Breast epithelium (tissue), 4 donors: ENCODE measurements at regions not wholly inside any gene's neighbourhood (a gene's known extent, or its start where the extent isn't known, plus 50 kb on each side); places are given as distances from the start of the nearest gene placed in this dataset.

Source experiments
- DNase-seq, 2 donors: peaks; one replicate each; pipeline ENCODE4 v3.0.0-alpha.2; 2019; ENCODE audit warnings: low spot score in 2 of 2
- H3K27ac ChIP-seq, 2 donors: fragments of 200-600 bp; sonication (generic) in 1 of 2; one replicate each; pipeline ENCODE4 v1.5.1; 2016 to 2019; ENCODE audit warnings: mild to moderate bottlenecking in 1 of 2
- H3K27me3 ChIP-seq, 2 donors: fragments of 200-600 bp; sonication (generic) in 1 of 2; one replicate each; pipeline versions ENCODE4 v1.5.1 to v1.6.0; 2017 to 2019; ENCODE audit warnings: control low read depth in 1 of 2, mild to moderate bottlenecking in 1 of 2
- H3K36me3 ChIP-seq: fragments of 200-600 bp; one replicate; pipeline ENCODE4 v1.5.1; 2019
- H3K4me1 ChIP-seq, 2 donors: fragments of 200-600 bp; sonication (generic); one replicate each; pipeline ENCODE4 v1.5.1; 2016 to 2019; ENCODE audit warnings: control low read depth in 1 of 2
- H3K4me3 ChIP-seq, 3 donors: fragments of 200-600 bp; sonication (generic); 1 replicate in 2 of 3; 2 replicates in 1 of 3; pipeline ENCODE4 v1.5.1; 2016 to 2019; ENCODE audit warnings: mild to moderate bottlenecking in 3 of 3, moderate library complexity in 2 of 3
- H3K9me3 ChIP-seq, 2 donors: fragments of 200-600 bp; sonication (generic) in 1 of 2; one replicate each; pipeline ENCODE4 v1.5.1; 2016 to 2019; ENCODE audit warnings: control low read depth in 1 of 2
- POLR2A ChIP-seq: fragments of 450-650 bp; IDR thresholded peaks from one replicate; pipeline ENCODE4 v1.6.1; 2016; ENCODE audit warnings: antibody characterized with exemption, mild to moderate bottlenecking, moderate library complexity
- POLR2AphosphoS5 ChIP-seq, 3 donors: sonication (generic); formaldehyde crosslinking; IDR thresholded peaks; one replicate each; pipeline ENCODE4 v1.6.1; 2017; ENCODE audit warnings: antibody characterized with exemption in 3 of 3
- intact Hi-C: fragments of 100-400 bp; cut with DNase I; formaldehyde crosslinking; loops from one replicate; pipeline ENCODE4 v1.15.1; 2023; ENCODE audit warnings: low total_unique reads
- TF ChIP-seq, protein P1 (sequence below), 3 donors: fragments of 450-650 bp; IDR thresholded peaks; one replicate each; pipeline ENCODE4 v1.5.1; 2016 to 2017; ENCODE audit warnings: antibody characterized with exemption in 3 of 3, mild to moderate bottlenecking in 3 of 3, moderate library complexity in 3 of 3

DNA sequence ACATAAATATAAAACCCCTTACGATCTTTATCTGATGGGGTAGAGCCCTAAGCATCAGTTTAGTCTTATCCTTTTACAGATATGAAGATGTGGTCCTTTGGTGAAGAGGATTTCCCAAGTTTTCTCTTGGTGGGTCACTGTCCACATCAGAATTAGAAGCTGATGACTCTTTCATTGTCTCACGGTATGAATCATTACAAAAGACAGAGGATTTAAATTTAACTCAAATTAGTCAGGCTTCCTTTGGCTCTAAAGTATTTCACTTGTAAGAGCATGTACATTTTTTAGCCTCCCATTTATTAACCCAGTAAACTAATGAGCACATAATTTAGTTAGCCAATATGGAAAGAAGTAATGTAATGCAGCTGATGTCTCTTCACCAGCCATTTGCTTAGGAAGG is 49.9 kb upstream of the TMEM26 start:
- Histone ChIP-seq H3K4me1 (no peaks in the 10 kb centered on the region), H3K27me3 (no peaks in the 10 kb centered on the region), H3K36me3 (no peaks in the 10 kb centered on the region), H3K4me3 (no peak overlapping the region), H3K9me3 (no peaks in the 10 kb centered on the region), H3K27ac (no peak overlapping the region)
- no peak for DNase-seq
- intact Hi-C loops = no loop called here
- TF ChIP-seq POLR2AphosphoS5 (IDR thresholded peaks at IDR 0.05) (no peak), POLR2A (no peak)
- TF ChIP-seq, protein P1, sequence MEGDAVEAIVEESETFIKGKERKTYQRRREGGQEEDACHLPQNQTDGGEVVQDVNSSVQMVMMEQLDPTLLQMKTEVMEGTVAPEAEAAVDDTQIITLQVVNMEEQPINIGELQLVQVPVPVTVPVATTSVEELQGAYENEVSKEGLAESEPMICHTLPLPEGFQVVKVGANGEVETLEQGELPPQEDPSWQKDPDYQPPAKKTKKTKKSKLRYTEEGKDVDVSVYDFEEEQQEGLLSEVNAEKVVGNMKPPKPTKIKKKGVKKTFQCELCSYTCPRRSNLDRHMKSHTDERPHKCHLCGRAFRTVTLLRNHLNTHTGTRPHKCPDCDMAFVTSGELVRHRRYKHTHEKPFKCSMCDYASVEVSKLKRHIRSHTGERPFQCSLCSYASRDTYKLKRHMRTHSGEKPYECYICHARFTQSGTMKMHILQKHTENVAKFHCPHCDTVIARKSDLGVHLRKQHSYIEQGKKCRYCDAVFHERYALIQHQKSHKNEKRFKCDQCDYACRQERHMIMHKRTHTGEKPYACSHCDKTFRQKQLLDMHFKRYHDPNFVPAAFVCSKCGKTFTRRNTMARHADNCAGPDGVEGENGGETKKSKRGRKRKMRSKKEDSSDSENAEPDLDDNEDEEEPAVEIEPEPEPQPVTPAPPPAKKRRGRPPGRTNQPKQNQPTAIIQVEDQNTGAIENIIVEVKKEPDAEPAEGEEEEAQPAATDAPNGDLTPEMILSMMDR (IDR thresholded peaks at IDR 0.05) = no peak
